ENCODE measurements at regions not wholly inside any gene's neighbourhood (a gene's known extent, or its start where the extent isn't known, plus 50 kb on each side); places are given as distances from the start of the nearest gene placed in this dataset.

DNA sequence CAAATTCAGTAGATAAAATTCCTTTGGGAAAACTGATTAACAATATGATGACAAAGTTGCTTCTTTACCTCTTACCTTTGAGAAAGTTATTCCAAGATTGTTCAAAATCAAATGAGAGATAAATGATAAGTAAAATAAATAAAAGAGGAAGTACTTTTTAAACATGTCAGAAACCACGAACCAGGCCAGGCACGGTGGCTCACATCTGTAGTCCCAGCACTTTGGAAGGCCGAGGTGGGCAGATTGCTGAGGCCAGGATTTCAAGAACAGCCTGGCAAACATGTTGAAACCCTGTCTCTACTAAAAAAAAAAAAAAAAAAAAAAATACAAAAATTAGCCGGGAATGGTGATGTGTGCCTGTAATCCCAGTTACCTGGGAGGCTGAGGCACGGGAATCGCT, 296.6 kb downstream of the HGF start:
- H3K4me2 ChIP-seq (replicated peaks; ENCODE audit: low read depth, low read length, poor library complexity, severe bottlenecking) = no peak overlapping the region
- H3K4me1 ChIP-seq (ENCODE audit: control insufficient read depth in 2 of 2, insufficient read depth in 2 of 2, low read length in 2 of 2) = no peaks in the 10 kb centered on the region
- H4K20me1 ChIP-seq (ENCODE audit: control insufficient read depth, insufficient read depth, low read length, poor library complexity, severe bottlenecking) = no peaks in the 10 kb centered on the region
- Mint-ChIP-seq H3K27ac (no peak overlapping the region), H3K27me3 (no peaks in the 10 kb centered on the region), H3K4me1 (no peaks in the 10 kb centered on the region), H3K4me3 (no peak overlapping the region), H3K9me3 (ENCODE audit: insufficient read depth) (no peaks in the 10 kb centered on the region)
- ChIA-PET POLR2A (no interaction called here), CTCF (no interaction called here)
- H3K9ac ChIP-seq (ENCODE audit: low read length) = no peak overlapping the region
- DNase-seq = no peak
- TF ChIP-seq EZH2 (IDR thresholded peaks at IDR 0.05; ENCODE audit: borderline replicate concordance, insufficient read depth, low read depth, low read length, poor library complexity, severe bottlenecking) = no peak
- TF ChIP-seq, protein P1, sequence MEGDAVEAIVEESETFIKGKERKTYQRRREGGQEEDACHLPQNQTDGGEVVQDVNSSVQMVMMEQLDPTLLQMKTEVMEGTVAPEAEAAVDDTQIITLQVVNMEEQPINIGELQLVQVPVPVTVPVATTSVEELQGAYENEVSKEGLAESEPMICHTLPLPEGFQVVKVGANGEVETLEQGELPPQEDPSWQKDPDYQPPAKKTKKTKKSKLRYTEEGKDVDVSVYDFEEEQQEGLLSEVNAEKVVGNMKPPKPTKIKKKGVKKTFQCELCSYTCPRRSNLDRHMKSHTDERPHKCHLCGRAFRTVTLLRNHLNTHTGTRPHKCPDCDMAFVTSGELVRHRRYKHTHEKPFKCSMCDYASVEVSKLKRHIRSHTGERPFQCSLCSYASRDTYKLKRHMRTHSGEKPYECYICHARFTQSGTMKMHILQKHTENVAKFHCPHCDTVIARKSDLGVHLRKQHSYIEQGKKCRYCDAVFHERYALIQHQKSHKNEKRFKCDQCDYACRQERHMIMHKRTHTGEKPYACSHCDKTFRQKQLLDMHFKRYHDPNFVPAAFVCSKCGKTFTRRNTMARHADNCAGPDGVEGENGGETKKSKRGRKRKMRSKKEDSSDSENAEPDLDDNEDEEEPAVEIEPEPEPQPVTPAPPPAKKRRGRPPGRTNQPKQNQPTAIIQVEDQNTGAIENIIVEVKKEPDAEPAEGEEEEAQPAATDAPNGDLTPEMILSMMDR (IDR thresholded peaks at IDR 0.05) = no peak
- intact Hi-C loops (cut with micrococcal nuclease) = no loop called here
- 48% methylated on average over 5 of the region's 6 CpGs for WGBS (ENCODE audit: insufficient coverage)
- H3K36me3 ChIP-seq (replicated peaks in 1 of 2; ENCODE audit: control extremely low read depth in 1 of 2, control insufficient read depth in 1 of 2, extremely low read depth in 1 of 2, insufficient read depth in 2 of 2, low read length in 1 of 2) = no peaks in the 10 kb centered on the region
- H3K4me3 ChIP-seq (ENCODE audit: control extremely low read depth in 1 of 5, extremely low read depth in 1 of 5, insufficient read depth in 1 of 5, low read depth in 2 of 5, low read length in 4 of 5) = no peak overlapping the region
- H3K27ac ChIP-seq (ENCODE audit: low read length in 2 of 2) = no peak overlapping the region
- H3K27me3 ChIP-seq (replicated peaks in 1 of 4; ENCODE audit: control extremely low read depth in 1 of 4, control insufficient read depth in 3 of 4, insufficient read depth in 4 of 4, low read length in 3 of 4) = peaks cover 0 to 2% (median 0%) of the 10 kb centered on the region in 4 experiments
- no peak overlapping the region for H2AFZ ChIP-seq (ENCODE audit: insufficient read depth, low read depth, low read length, poor library complexity, severe bottlenecking)
- ATAC-seq (ENCODE audit: low read depth) = no peak
- H3K79me2 ChIP-seq (ENCODE audit: control insufficient read depth, insufficient read depth, low read length) = no peaks in the 10 kb centered on the region
- no peaks in the 10 kb centered on the region for H3K9me3 ChIP-seq (ENCODE audit: control extremely low read depth in 1 of 3, control insufficient read depth in 2 of 3, insufficient read depth in 1 of 3, low read length in 2 of 3)

GRCh38 chr7:81470724-81471379, 299.0 kb downstream of the HGF start:
- no peak overlapping the region for H3K9ac ChIP-seq (ENCODE audit: low read length)
- H4K20me1 ChIP-seq (ENCODE audit: control insufficient read depth, insufficient read depth, low read length, poor library complexity, severe bottlenecking) = no peaks in the 10 kb centered on the region
- no peaks in the 10 kb centered on the region for H3K36me3 ChIP-seq (replicated peaks in 1 of 2; ENCODE audit: control extremely low read depth in 1 of 2, control insufficient read depth in 1 of 2, extremely low read depth in 1 of 2, insufficient read depth in 2 of 2, low read length in 1 of 2)
- no peaks in the 10 kb centered on the region for H3K9me3 Mint-ChIP-seq (ENCODE audit: insufficient read depth)
- ChIA-PET POLR2A (no interaction called here), CTCF (no interaction called here)
- no peaks in the 10 kb centered on the region for H3K27me3 Mint-ChIP-seq
- no peak overlapping the region for H3K27ac Mint-ChIP-seq
- no peak overlapping the region for H3K4me2 ChIP-seq (replicated peaks; ENCODE audit: low read depth, low read length, poor library complexity, severe bottlenecking)
- no peak overlapping the region for H2AFZ ChIP-seq (ENCODE audit: insufficient read depth, low read depth, low read length, poor library complexity, severe bottlenecking)
- H3K9me3 ChIP-seq (ENCODE audit: control extremely low read depth in 1 of 3, control insufficient read depth in 2 of 3, insufficient read depth in 1 of 3, low read length in 2 of 3) = no peaks in the 10 kb centered on the region
- H3K27ac ChIP-seq (ENCODE audit: low read length in 2 of 2) = no peak overlapping the region
- peaks cover 0 to 2% (median 0%) of the 10 kb centered on the region in 4 experiments for H3K27me3 ChIP-seq (replicated peaks in 1 of 4; ENCODE audit: control extremely low read depth in 1 of 4, control insufficient read depth in 3 of 4, insufficient read depth in 4 of 4, low read length in 3 of 4)
- TF ChIP-seq EZH2 (IDR thresholded peaks at IDR 0.05; ENCODE audit: borderline replicate concordance, insufficient read depth, low read depth, low read length, poor library complexity, severe bottlenecking) = no peak
- TF ChIP-seq, protein P1 (IDR thresholded peaks at IDR 0.05) = no peak
- no peak overlapping the region for H3K4me3 Mint-ChIP-seq
- ATAC-seq (ENCODE audit: low read depth) = no peak
- H3K4me1 Mint-ChIP-seq = no peaks in the 10 kb centered on the region
- 69% methylated on average over 2 of the region's 6 CpGs for WGBS (ENCODE audit: insufficient coverage)
- no peak overlapping the region for H3K4me3 ChIP-seq (ENCODE audit: control extremely low read depth in 1 of 5, extremely low read depth in 1 of 5, insufficient read depth in 1 of 5, low read depth in 2 of 5, low read length in 4 of 5)
- intact Hi-C loops (cut with micrococcal nuclease) = no loop called here
- H3K79me2 ChIP-seq (ENCODE audit: control insufficient read depth, insufficient read depth, low read length) = no peaks in the 10 kb centered on the region
- DNase-seq = no peak
- no peaks in the 10 kb centered on the region for H3K4me1 ChIP-seq (ENCODE audit: control insufficient read depth in 2 of 2, insufficient read depth in 2 of 2, low read length in 2 of 2)

All from B cell (primary cell).